ACC112 (cell line): ENCODE measurements at regions not wholly inside any gene's neighbourhood (a gene's known extent, or its start where the extent isn't known, plus 50 kb on each side); places are given as distances from the start of the nearest gene placed in this dataset.

Source experiments
- H2AFZ ChIP-seq: fragments of 200-600 bp; sonication (generic); one replicate; pipeline ENCODE4 v1.6.0; 2017; ENCODE audit warnings: antibody characterized with exemption, low read length; ENCODE audit not compliant: unreplicated experiment
- H3K27ac ChIP-seq: fragments of 200-600 bp; sonication (generic); 2 replicates; pipeline ENCODE4 v1.5.1; 2014; ENCODE audit warnings: low read depth, mild to moderate bottlenecking, antibody characterized with exemption, low read length, moderate library complexity
- H3K27me3 ChIP-seq: fragments of 200-600 bp; sonication (generic); 2 replicates; pipeline ENCODE4 v1.6.1; 2014; ENCODE audit warnings: mild to moderate bottlenecking, antibody characterized with exemption, low read length, moderate library complexity, mixed read lengths; ENCODE audit not compliant: insufficient read depth
- H3K36me3 ChIP-seq: fragments of 200-600 bp; sonication (generic); 2 replicates; pipeline ENCODE4 v1.6.1; 2016; ENCODE audit warnings: mild to moderate bottlenecking, antibody characterized with exemption, low read length, moderate library complexity, mixed read lengths; ENCODE audit not compliant: insufficient read depth
- H3K4me1 ChIP-seq: fragments of 200-600 bp; sonication (generic); one replicate; pipeline ENCODE4 v1.6.1; 2016; ENCODE audit warnings: low read length, mixed read lengths; ENCODE audit not compliant: insufficient read depth, unreplicated experiment, control insufficient read depth
- H3K4me3 ChIP-seq: fragments of 200-600 bp; sonication (generic); 2 replicates; pipeline ENCODE4 v1.5.1; 2014; ENCODE audit warnings: mild to moderate bottlenecking, low read depth, low read length
- H3K79me2 ChIP-seq: fragments of 200-600 bp; sonication (generic); one replicate; pipeline ENCODE4 v1.6.0; 2016; ENCODE audit warnings: low read length; ENCODE audit not compliant: control insufficient read depth, unreplicated experiment, insufficient read depth

DNA sequence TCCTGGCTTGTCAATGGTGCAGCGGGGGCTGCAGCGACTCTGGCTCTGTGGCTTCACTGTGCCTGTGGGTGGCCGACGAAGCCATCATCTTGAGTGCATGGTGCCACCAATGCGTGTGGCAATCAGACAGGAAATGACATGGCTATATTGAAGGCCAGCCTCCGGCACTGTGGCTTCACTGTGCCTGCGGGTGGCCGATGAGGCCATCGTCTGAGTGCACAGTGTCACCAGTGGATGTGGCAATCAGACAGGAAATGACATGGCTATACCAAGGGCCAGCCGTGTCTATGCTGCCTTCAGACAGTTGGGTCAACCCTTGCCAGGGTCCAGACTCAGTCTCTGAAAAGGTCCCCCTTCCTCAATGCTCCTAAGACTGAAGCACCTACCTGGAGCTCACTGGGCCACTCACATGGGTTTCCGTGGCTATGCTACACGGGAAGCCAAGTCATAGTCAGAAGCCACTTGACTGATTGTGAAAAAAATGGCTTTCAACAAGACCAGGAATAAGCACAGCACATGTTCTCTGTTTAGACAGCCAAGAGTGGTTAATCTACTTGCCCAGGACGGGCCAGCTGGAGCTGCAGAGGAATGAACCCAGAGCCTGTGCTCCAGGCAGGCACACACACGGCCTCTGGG lies 67.5 kb upstream of the S1PR3 start:
- Histone ChIP-seq H3K79me2 (no peaks in the 10 kb centered on the region), H2AFZ (no peak overlapping the region), H3K36me3 (no peaks in the 10 kb centered on the region), H3K4me3 (no peak overlapping the region), H3K4me1 (no peaks in the 10 kb centered on the region), H3K27ac (no peak overlapping the region), H3K27me3 (no peaks in the 10 kb centered on the region)

DNA sequence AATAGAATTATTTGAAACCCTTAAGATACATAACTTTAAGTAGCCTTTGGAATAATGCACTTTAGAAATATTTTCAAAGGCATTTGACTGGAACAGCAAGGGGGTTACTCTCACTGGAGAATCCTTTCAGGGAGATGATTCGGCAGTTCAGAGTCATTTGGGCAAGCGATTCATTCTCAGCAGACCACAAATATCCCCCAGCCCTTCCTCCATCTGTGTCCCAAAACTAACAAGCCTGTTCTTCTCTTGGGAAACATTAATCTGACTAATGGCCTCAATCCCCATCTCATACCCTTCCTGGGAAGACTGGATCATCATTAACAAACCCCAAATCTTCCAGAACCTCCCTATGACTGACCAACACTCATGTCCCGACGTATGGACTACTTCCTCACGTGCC lies 65.8 kb upstream of the S1PR3 start:
- no peaks in the 10 kb centered on the region for H3K4me1 ChIP-seq
- no peaks in the 10 kb centered on the region for H3K27me3 ChIP-seq
- H3K27ac ChIP-seq: no peak overlapping the region
- no peaks in the 10 kb centered on the region for H3K79me2 ChIP-seq
- H3K36me3 ChIP-seq: no peaks in the 10 kb centered on the region
- no peak overlapping the region for H2AFZ ChIP-seq
- no peak overlapping the region for H3K4me3 ChIP-seq

DNA sequence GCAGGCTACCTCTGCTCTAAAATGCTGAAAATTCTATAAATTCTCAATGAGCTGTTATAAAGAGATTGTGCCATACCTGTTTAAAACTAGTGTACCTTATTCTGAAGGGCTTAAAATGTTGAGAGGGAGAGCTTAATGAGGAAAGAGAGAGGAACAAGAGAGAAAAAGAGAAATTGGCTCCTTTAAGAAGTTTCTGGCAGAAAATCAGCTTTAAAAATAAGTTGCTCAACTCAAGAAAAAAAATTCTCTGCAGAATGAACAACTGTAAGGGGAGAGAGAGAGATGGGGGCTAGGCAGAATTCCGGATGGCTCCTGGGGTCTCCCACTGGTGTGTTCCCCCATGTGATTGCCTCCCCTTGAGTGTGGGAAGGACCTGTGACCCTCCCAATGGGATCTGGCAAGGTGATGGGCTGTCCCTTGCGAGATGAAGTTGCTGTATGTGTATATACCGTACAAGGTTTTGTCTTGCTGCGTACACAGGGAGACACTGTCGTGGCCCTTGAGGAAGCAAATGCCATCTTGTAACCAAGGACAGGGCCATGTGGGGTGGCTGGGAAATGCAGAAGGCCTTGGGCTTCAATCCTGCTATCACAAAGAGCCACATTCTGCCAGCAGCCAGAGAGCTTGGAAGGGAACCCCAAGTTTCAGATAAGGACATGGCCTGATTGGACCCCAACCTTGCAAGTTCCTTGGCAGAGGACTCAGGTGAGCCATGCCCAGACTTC lies 64.3 kb upstream of the S1PR3 start:
- Histone ChIP-seq H3K27ac (no peak overlapping the region), H2AFZ (no peak overlapping the region), H3K36me3 (no peaks in the 10 kb centered on the region), H3K27me3 (no peaks in the 10 kb centered on the region), H3K79me2 (no peaks in the 10 kb centered on the region), H3K4me3 (no peak overlapping the region), H3K4me1 (no peaks in the 10 kb centered on the region)

GRCh38 chr9:88927510-88927909 lies 63.8 kb upstream of the S1PR3 start:
- H3K27ac ChIP-seq: no peak overlapping the region
- no peak overlapping the region for H2AFZ ChIP-seq

DNA sequence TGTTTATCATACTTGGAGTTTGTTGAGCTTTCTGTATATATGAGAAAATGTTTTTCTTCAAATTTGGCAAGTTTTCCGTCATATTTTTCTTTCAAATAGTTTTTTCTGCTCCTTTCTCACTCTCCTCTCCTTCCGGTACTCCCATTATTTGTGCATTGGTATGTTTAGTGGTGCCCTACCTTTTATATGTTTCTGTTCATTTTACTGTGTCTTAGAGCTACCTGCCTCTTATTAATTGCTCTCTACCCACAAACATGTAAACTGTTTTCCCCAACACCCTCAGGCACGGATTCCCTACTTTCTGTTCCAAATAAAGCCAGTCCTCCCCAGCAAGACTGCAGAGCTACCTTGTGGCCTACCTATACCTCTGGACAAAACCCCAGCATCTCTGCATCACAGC lies 60.6 kb upstream of the S1PR3 start:
- no peak overlapping the region for H3K4me3 ChIP-seq
- no peaks in the 10 kb centered on the region for H3K36me3 ChIP-seq
- H3K79me2 ChIP-seq: no peaks in the 10 kb centered on the region
- H3K4me1 ChIP-seq: no peaks in the 10 kb centered on the region
- no peaks in the 10 kb centered on the region for H3K27me3 ChIP-seq
- H3K27ac ChIP-seq: no peak overlapping the region
- H2AFZ ChIP-seq: no peak overlapping the region

More at GRCh38 chr9:88927510-88927909, 63.8 kb upstream of the S1PR3 start:
- H3K4me1 ChIP-seq: no peaks in the 10 kb centered on the region
- no peaks in the 10 kb centered on the region for H3K36me3 ChIP-seq
- no peaks in the 10 kb centered on the region for H3K79me2 ChIP-seq
- no peaks in the 10 kb centered on the region for H3K27me3 ChIP-seq
- no peak overlapping the region for H3K4me3 ChIP-seq

DNA sequence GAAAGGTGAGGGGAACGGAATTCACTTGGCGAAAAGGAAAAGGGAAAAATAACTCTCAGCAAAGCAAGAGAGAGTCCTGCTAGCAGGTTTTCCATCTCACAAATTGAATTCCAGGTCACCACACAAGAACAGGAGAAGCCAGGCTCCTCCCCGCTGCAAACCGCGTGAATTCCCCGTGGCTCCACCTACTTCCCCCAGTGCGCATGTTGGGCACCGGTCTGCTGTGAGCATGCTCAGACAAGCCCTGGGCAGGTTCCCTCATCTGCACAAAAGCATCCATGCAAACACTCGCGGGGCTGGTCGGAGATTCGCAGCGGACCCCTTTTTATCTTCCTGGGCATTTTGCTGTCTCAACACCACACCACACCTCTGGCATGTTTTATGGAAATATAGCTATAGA lies 58.5 kb upstream of the S1PR3 start:
- H3K4me3 ChIP-seq: no peak overlapping the region
- no peaks in the 10 kb centered on the region for H3K27me3 ChIP-seq
- no peaks in the 10 kb centered on the region for H3K79me2 ChIP-seq
- H3K36me3 ChIP-seq: no peaks in the 10 kb centered on the region
- no peak overlapping the region for H2AFZ ChIP-seq
- H3K27ac ChIP-seq: no peak overlapping the region
- no peaks in the 10 kb centered on the region for H3K4me1 ChIP-seq

DNA sequence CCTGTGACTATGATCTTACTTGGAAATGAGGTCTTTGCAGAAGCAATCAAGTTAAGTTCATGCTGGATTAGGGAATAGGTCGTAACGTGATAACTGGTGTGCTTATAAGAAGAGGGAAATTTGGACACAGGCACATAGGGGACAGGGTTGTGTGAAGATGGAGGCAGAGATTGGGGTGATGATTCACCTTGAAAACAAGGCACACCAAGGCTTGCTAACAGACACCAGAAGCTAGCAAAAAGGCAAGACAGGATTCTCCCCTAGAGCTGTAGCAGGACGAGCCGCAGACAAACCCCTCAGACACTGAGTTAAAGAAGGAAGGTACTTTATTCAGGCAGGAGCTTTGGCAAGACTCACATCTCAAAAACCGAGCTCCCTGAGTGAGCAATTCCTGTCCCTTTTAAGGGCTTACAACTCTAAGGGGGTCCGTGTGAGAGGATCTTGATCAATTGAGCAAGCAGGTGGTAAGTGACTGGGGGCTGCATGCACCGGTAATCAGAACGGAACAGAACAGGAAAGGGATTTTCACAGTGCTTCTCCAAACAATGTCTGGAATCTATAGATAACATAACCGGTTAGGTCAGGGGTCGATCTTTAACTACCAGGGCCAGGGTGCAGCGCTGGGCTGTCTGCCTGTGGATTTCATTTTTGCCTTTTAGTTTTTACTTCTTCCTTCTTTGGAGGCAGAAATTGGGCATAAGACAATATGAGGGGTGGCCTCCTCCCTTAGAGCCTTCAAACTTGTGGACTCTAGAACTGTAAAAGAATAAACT lies 57.5 kb upstream of the S1PR3 start:
- Histone ChIP-seq H3K4me1 (no peaks in the 10 kb centered on the region), H3K27me3 (no peaks in the 10 kb centered on the region), H3K27ac (no peak overlapping the region), H3K79me2 (no peaks in the 10 kb centered on the region), H3K36me3 (no peaks in the 10 kb centered on the region), H2AFZ (no peak overlapping the region), H3K4me3 (no peak overlapping the region)

- H3K79me2 ChIP-seq: no peaks in the 10 kb centered on the region
Measured at GRCh38 chr9:88934876-88935535, 56.3 kb upstream of the S1PR3 start.

GRCh38 chr9:88936132-88936531 lies 55.1 kb upstream of the S1PR3 start:
- no peaks in the 10 kb centered on the region for H3K27me3 ChIP-seq

More at GRCh38 chr9:88934876-88935535, 56.3 kb upstream of the S1PR3 start:
- Histone ChIP-seq H3K36me3 (no peaks in the 10 kb centered on the region), H3K4me1 (no peaks in the 10 kb centered on the region), H2AFZ (no peak overlapping the region), H3K27me3 (no peaks in the 10 kb centered on the region), H3K4me3 (no peak overlapping the region), H3K27ac (no peak overlapping the region)

GRCh38 chr9:88936668-88937067 lies 54.6 kb upstream of the S1PR3 start:
- Histone ChIP-seq H2AFZ (no peak overlapping the region), H3K79me2 (no peaks in the 10 kb centered on the region), H3K4me3 (no peak overlapping the region)

More at GRCh38 chr9:88936132-88936531, 55.1 kb upstream of the S1PR3 start:
- Histone ChIP-seq H3K4me1 (no peaks in the 10 kb centered on the region), H3K4me3 (no peak overlapping the region), H3K36me3 (no peaks in the 10 kb centered on the region), H2AFZ (no peak overlapping the region), H3K27ac (no peak overlapping the region), H3K79me2 (no peaks in the 10 kb centered on the region)

More at GRCh38 chr9:88936668-88937067, 54.6 kb upstream of the S1PR3 start:
- no peaks in the 10 kb centered on the region for H3K4me1 ChIP-seq
- H3K36me3 ChIP-seq: no peaks in the 10 kb centered on the region
- no peak overlapping the region for H3K27ac ChIP-seq
- no peaks in the 10 kb centered on the region for H3K27me3 ChIP-seq
